ENCODE measurements at regions not wholly inside any gene's neighbourhood (a gene's known extent, or its start where the extent isn't known, plus 50 kb on each side); places are given as distances from the start of the nearest gene placed in this dataset.

GRCh38 chr16:60027351-60027750 lies 1293.2 kb upstream of the GOT2 start:
- Histone ChIP-seq H3K36me3 (ENCODE audit: control insufficient read depth in 2 of 3, insufficient read depth in 3 of 3, low read length in 3 of 3) (no peaks in the 10 kb centered on the region), H3K27me3 (ENCODE audit: control insufficient read depth, insufficient read depth, low read length) (no peaks in the 10 kb centered on the region), H3K4me1 (ENCODE audit: control insufficient read depth in 2 of 3, insufficient read depth in 2 of 3, low read depth in 1 of 3, low read length in 3 of 3) (no peaks in the 10 kb centered on the region), H3K27ac (ENCODE audit: low read depth in 2 of 2, low read length in 2 of 2) (no peak overlapping the region), H3K9ac (ENCODE audit: low read length in 3 of 3) (no peak overlapping the region), H3K9me3 (ENCODE audit: control insufficient read depth in 2 of 3, insufficient read depth in 1 of 3, low read length in 3 of 3) (no peaks in the 10 kb centered on the region), H3K4me3 (ENCODE audit: low read length in 3 of 3) (no peak overlapping the region)
- intact Hi-C loops (cut with DNase I), result no loop called here
- no peak for TF ChIP-seq CTCF (IDR thresholded peaks at IDR 0.05; ENCODE audit: borderline replicate concordance, extremely low read depth, insufficient read depth)
- no peak for DNase-seq
- FAIRE-seq, result no peak

- Histone ChIP-seq H3K9me3 (ENCODE audit: control insufficient read depth in 2 of 3, insufficient read depth in 1 of 3, low read length in 3 of 3) (no peaks in the 10 kb centered on the region), H3K27ac (ENCODE audit: low read depth in 2 of 2, low read length in 2 of 2) (no peak overlapping the region), H3K36me3 (ENCODE audit: control insufficient read depth in 2 of 3, insufficient read depth in 3 of 3, low read length in 3 of 3) (no peaks in the 10 kb centered on the region), H3K4me1 (ENCODE audit: control insufficient read depth in 2 of 3, insufficient read depth in 2 of 3, low read depth in 1 of 3, low read length in 3 of 3) (no peaks in the 10 kb centered on the region), H3K9ac (ENCODE audit: low read length in 3 of 3) (no peak overlapping the region), H3K27me3 (ENCODE audit: control insufficient read depth, insufficient read depth, low read length) (no peaks in the 10 kb centered on the region), H3K4me3 (ENCODE audit: low read length in 3 of 3) (no peak overlapping the region)
- DNase-seq (no peak), FAIRE-seq (no peak)
- intact Hi-C loops (cut with DNase I), result no loop called here
- TF ChIP-seq CTCF (IDR thresholded peaks at IDR 0.05; ENCODE audit: borderline replicate concordance, extremely low read depth, insufficient read depth), result no peak
These were observed 1279.0 kb upstream of the GOT2 start for GRCh38 chr16:60013076-60013475.

- Histone ChIP-seq H3K36me3 (ENCODE audit: control insufficient read depth in 2 of 3, insufficient read depth in 3 of 3, low read length in 3 of 3) (no peaks in the 10 kb centered on the region), H3K9me3 (ENCODE audit: control insufficient read depth in 2 of 3, insufficient read depth in 1 of 3, low read length in 3 of 3) (no peaks in the 10 kb centered on the region), H3K9ac (ENCODE audit: low read length in 3 of 3) (no peak overlapping the region), H3K4me1 (ENCODE audit: control insufficient read depth in 2 of 3, insufficient read depth in 2 of 3, low read depth in 1 of 3, low read length in 3 of 3) (no peaks in the 10 kb centered on the region), H3K27ac (ENCODE audit: low read depth in 2 of 2, low read length in 2 of 2) (no peak overlapping the region), H3K4me3 (ENCODE audit: low read length in 3 of 3) (no peak overlapping the region), H3K27me3 (ENCODE audit: control insufficient read depth, insufficient read depth, low read length) (no peaks in the 10 kb centered on the region)
- no peak for DNase-seq
- no peak for FAIRE-seq
- no peak for TF ChIP-seq CTCF (IDR thresholded peaks at IDR 0.05; ENCODE audit: borderline replicate concordance, extremely low read depth, insufficient read depth)
- intact Hi-C loops (cut with DNase I), result no loop called here
These were observed 1267.4 kb upstream of the GOT2 start for GRCh38 chr16:60001523-60001922.

- intact Hi-C loops (cut with DNase I), result no loop called here
- Histone ChIP-seq H3K9me3 (ENCODE audit: control insufficient read depth in 2 of 3, insufficient read depth in 1 of 3, low read length in 3 of 3) (no peaks in the 10 kb centered on the region), H3K4me1 (ENCODE audit: control insufficient read depth in 2 of 3, insufficient read depth in 2 of 3, low read depth in 1 of 3, low read length in 3 of 3) (no peaks in the 10 kb centered on the region), H3K9ac (ENCODE audit: low read length in 3 of 3) (no peak overlapping the region), H3K4me3 (ENCODE audit: low read length in 3 of 3) (no peak overlapping the region), H3K36me3 (ENCODE audit: control insufficient read depth in 2 of 3, insufficient read depth in 3 of 3, low read length in 3 of 3) (no peaks in the 10 kb centered on the region), H3K27ac (ENCODE audit: low read depth in 2 of 2, low read length in 2 of 2) (no peak overlapping the region), H3K27me3 (ENCODE audit: control insufficient read depth, insufficient read depth, low read length) (no peaks in the 10 kb centered on the region)
- FAIRE-seq (no peak), DNase-seq (no peak)
- no peak for TF ChIP-seq CTCF (IDR thresholded peaks at IDR 0.05; ENCODE audit: borderline replicate concordance, extremely low read depth, insufficient read depth)
These were observed 1263.6 kb upstream of the GOT2 start for GRCh38 chr16:59997706-59998105.

Measured in kidney (tissue), 13 donors.